Heart left ventricle (tissue), 16 donors: ENCODE measurements at regions not wholly inside any gene's neighbourhood (a gene's known extent, or its start where the extent isn't known, plus 50 kb on each side); places are given as distances from the start of the nearest gene placed in this dataset.

Source experiments
- ATAC-seq, 4 donors: fragments of 200-7000 bp; cut with Tn5 transposase; one replicate each; pipeline ENCODE4 v1.9.1; 2020 to 2022; ENCODE audit warnings: moderate library complexity in 4 of 4, mild to moderate bottlenecking in 3 of 4, moderate number of reproducible peaks in 1 of 4
- DNase-seq, 5 donors: peaks; one replicate each; pipeline ENCODE4 v3.0.0-alpha.2; 2020
- H3K27ac ChIP-seq, 12 donors: fragments of 200-600 bp; sonication (generic) in 4 of 12; one replicate each; pipeline versions ENCODE4 v1.5.0 to v1.8.0; 2016 to 2022; ENCODE audit warnings: mild to moderate bottlenecking in 2 of 12
- H3K27me3 ChIP-seq, 9 donors: fragments of 200-600 bp; sonication (generic) in 2 of 9; one replicate each; pipeline versions ENCODE4 v1.5.1 to v1.8.0; 2016 to 2022; ENCODE audit warnings: mild to moderate bottlenecking in 3 of 9
- H3K36me3 ChIP-seq, 9 donors: fragments of 200-600 bp; sonication (generic) in 2 of 9; one replicate each; pipeline versions ENCODE4 v1.5.0 to v1.8.0; 2018 to 2022; ENCODE audit warnings: mild to moderate bottlenecking in 2 of 9
- H3K4me1 ChIP-seq, 12 donors: fragments of 200-600 bp; sonication (generic) in 4 of 12; one replicate each; pipeline versions ENCODE4 v1.5.0 to v1.8.0; 2016 to 2022; ENCODE audit warnings: mild to moderate bottlenecking in 3 of 12
- H3K4me3 ChIP-seq, 12 donors: fragments of 200-600 bp; sonication (generic) in 4 of 12; one replicate each; pipeline versions ENCODE4 v1.5.0 to v1.8.0; 2017 to 2022; ENCODE audit warnings: mild to moderate bottlenecking in 9 of 12, moderate library complexity in 4 of 12
- H3K9me3 ChIP-seq, 12 donors: fragments of 200-600 bp; sonication (generic) in 4 of 12; one replicate each; pipeline versions ENCODE4 v1.5.0 to v1.8.0; 2016 to 2022; ENCODE audit warnings: mild to moderate bottlenecking in 1 of 12
- CTCF ChIP-seq, 12 donors: fragments of 200-600 bp; sonication (generic) in 4 of 12; IDR thresholded peaks; one replicate each; pipeline versions ENCODE4 v1.5.0 to v1.8.0; 2018 to 2022; ENCODE audit warnings: antibody characterized with exemption in 12 of 12, mild to moderate bottlenecking in 5 of 12
- POLR2A ChIP-seq, 2 donors: fragments of 450-650 bp; IDR thresholded peaks; one replicate each; pipeline ENCODE4 v1.6.1; 2017; ENCODE audit warnings: antibody characterized with exemption in 2 of 2, mild to moderate bottlenecking in 2 of 2, moderate library complexity in 2 of 2
- WGBS, 4 donors: extraction: QIAGEN DNeasy Blood & Tissue Kit in 2 of 4; methylation state at CpG; one replicate each; pipeline versions ENCODE4 v1.1.5 to v1.1.7; 2013 to 2018; 5-methylcytosine and 5-hydroxymethylcytosine counted together
- intact Hi-C, 10 donors: fragments of 100-400 bp; cut with DNase I; formaldehyde crosslinking; loops; one replicate each; pipeline versions ENCODE4 v1.11.1 to v1.14.2; 2022
- donor health status: ischemic (EF 13 %, LVEDD 7.1; RV severe dilation, severe dysfunction).
- donor health status: healthy with polysubstance abuse.
- donor health status: DM: no; HTN: yes; CAD: no.
- donor health status: DM: no; HTN: no; CAD: no.
- donor health status: ischemic (EF 25% LVEDD 6.9; RV normal size, moderate dysfunction).
- donor health status: ischemic (EF 25% LVEDD 5.7; RV mildly dilated, moderate dysfunction).
- donor health status: healthy.
- donor health status: DM: yes; HTN: yes; CAD: no.
- donor health status: ischemic (EF 35%, LVEDD 5.7; RV mildly dilated, moderate dysfunction).
- donor health status: nonischemic (EF 11% LVEDD 7.7; RV severe dilation, severe dysfunction).
- donor health status: DM: yes; HTN: yes; CAD: no.
- donor health status: PGD.
- donor health status: ischemic (EF 29% LVEDD 5.4; RV normal size, mild dysfunction).
- donor health status: nonischemic (EF 23%, LVEDD 6.1; RV moderate dilation, normal function).

GRCh38 chr7:26925768-26926167, 61.4 kb upstream of the SKAP2 start:
- no peaks in the 10 kb centered on the region for H3K36me3 ChIP-seq
- TF ChIP-seq CTCF (IDR thresholded peaks at IDR 0.05), result no peak
- no peak for TF ChIP-seq POLR2A (IDR thresholded peaks at IDR 0.05)
- H3K4me1 ChIP-seq, result no peaks in the 10 kb centered on the region
- H3K27me3 ChIP-seq, result peaks cover 0 to 6% (median 0%) of the 10 kb centered on the region in 9 donors
- ATAC-seq, result no peak
- DNase-seq, result no peak
- intact Hi-C loops, result no loop called here
- H3K9me3 ChIP-seq, result no peaks in the 10 kb centered on the region
- H3K4me3 ChIP-seq, result no peak overlapping the region
- no peak overlapping the region for H3K27ac ChIP-seq
- WGBS, 4 donors, result 68 to 79% (median 72%) methylated on average over 2 of the region's 2 CpGs

DNA sequence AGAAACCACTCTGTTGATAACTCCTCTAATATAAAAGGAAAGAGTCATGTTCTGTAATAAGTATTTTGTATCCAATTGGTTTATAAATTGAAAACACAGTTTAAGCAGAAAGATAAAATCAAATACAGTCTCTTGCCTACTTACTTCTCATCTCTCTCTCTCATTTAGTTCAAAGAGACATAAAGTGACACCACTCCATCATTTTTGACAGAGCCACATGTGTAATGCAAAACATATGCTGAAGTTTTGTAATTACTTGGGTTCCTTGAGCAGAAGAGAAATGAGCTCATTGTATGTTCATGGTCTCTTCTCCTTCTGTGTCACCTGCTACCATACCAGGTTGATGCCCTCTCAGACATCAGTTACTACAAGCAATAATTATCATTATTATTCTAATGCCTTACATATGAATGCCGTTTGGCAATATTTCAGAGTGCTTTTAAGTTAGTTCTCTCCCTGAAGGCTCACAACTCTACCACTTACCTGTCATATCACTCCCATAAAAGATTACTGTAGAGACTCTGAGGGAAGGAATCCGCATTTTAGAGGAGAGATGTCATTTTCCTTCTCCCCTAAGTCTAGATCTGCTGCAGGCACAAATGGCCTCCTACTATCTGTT, 59.9 kb upstream of the SKAP2 start:
- Histone ChIP-seq H3K36me3 (no peaks in the 10 kb centered on the region), H3K27me3 (peaks cover 0 to 9% (median 0%) of the 10 kb centered on the region in 9 donors), H3K4me3 (no peak overlapping the region), H3K9me3 (no peaks in the 10 kb centered on the region), H3K27ac (no peak overlapping the region), H3K4me1 (no peaks in the 10 kb centered on the region)
- 42 to 90% (median 66%) methylated on average over 2 of the region's 2 CpGs for WGBS, 4 donors
- no peak for DNase-seq
- intact Hi-C loops, result no loop called here
- no peak for TF ChIP-seq POLR2A (IDR thresholded peaks at IDR 0.05)
- TF ChIP-seq CTCF (IDR thresholded peaks at IDR 0.05), result no peak
- no peak for ATAC-seq

- ATAC-seq (no peak), DNase-seq (no peak)
- WGBS, 4 donors, result 79 to 83% (median 80%) methylated on average over 2 of the region's 2 CpGs
- H3K4me3 ChIP-seq, result no peak overlapping the region
- TF ChIP-seq CTCF (IDR thresholded peaks at IDR 0.05), result no peak
- TF ChIP-seq POLR2A (IDR thresholded peaks at IDR 0.05), result no peak
- no peaks in the 10 kb centered on the region for H3K4me1 ChIP-seq
- H3K27ac ChIP-seq, result no peak overlapping the region
- peaks cover 0 to 31% (median 0%) of the 10 kb centered on the region in 9 donors for H3K27me3 ChIP-seq
- no peaks in the 10 kb centered on the region for H3K9me3 ChIP-seq
- H3K36me3 ChIP-seq, result no peaks in the 10 kb centered on the region
- intact Hi-C loops, result no loop called here
Measured at GRCh38 chr7:26919906-26920493, 55.6 kb upstream of the SKAP2 start.

DNA sequence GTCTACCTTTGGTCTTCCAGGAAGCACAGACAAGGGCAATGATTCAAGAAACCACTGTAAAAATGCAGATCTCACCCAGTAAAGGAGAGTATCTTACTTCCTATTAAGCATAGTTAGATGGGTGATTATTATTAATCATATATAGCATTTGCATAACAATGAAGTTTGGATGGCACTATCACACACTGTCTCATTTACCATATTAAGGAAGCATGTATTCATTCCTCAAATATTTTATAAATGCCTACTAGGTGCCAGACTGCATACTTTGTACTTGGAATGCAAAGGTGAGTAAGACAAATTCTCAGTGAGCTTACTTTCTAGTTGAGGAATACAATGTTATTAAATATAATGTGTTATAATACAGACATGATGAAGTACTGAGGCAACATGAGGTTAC, 53.9 kb upstream of the SKAP2 start:
- no peaks in the 10 kb centered on the region for H3K36me3 ChIP-seq
- intact Hi-C loops, result no loop called here

More for the DNA sequence above, 53.9 kb upstream of the SKAP2 start:
- ATAC-seq, result no peak
- no peak for DNase-seq
- no peaks in the 10 kb centered on the region for H3K4me1 ChIP-seq
- no peak overlapping the region for H3K27ac ChIP-seq
- no peaks in the 10 kb centered on the region for H3K9me3 ChIP-seq
- H3K27me3 ChIP-seq, result peaks cover 0 to 31% (median 0%) of the 10 kb centered on the region in 9 donors
- TF ChIP-seq CTCF (IDR thresholded peaks at IDR 0.05), result no peak
- TF ChIP-seq POLR2A (IDR thresholded peaks at IDR 0.05), result no peak
- H3K4me3 ChIP-seq, result no peak overlapping the region
